Esophagus muscularis mucosa (tissue), 4 donors: ENCODE measurements at regions not wholly inside any gene's neighbourhood (a gene's known extent, or its start where the extent isn't known, plus 50 kb on each side); places are given as distances from the start of the nearest gene placed in this dataset.

Experiments used
- DNase-seq: peaks from one replicate; pipeline ENCODE4 v3.0.0-alpha.2; 2017; ENCODE audit errors: extremely low spot score
- H3K27ac ChIP-seq, 4 donors: fragments of 200-600 bp; sonication (generic); replicated peaks in 1 of 4; 1 replicate in 3 of 4; 2 replicates in 1 of 4; pipeline ENCODE4 v1.5.1; 2016 to 2019; ENCODE audit warnings: mild to moderate bottlenecking in 1 of 4
- H3K27me3 ChIP-seq, 4 donors: fragments of 200-600 bp; sonication (generic); one replicate each; pipeline versions ENCODE4 v1.5.1 to v1.6.0; 2016 to 2019
- H3K36me3 ChIP-seq, 4 donors: fragments of 200-600 bp; sonication (generic); one replicate each; pipeline ENCODE4 v1.5.1; 2016 to 2019
- H3K4me1 ChIP-seq, 4 donors: fragments of 200-600 bp; sonication (generic); one replicate each; pipeline ENCODE4 v1.5.1; 2016 to 2019
- H3K4me3 ChIP-seq, 4 donors: fragments of 200-600 bp; sonication (generic); 1 replicate in 2 of 4; 2 replicates in 2 of 4; pipeline ENCODE4 v1.5.1; 2016 to 2019; ENCODE audit warnings: mild to moderate bottlenecking in 4 of 4, moderate library complexity in 1 of 4
- H3K9me3 ChIP-seq, 4 donors: fragments of 200-600 bp; sonication (generic); 1 replicate in 3 of 4; 2 replicates in 1 of 4; pipeline ENCODE4 v1.5.1; 2016 to 2019
- EP300 ChIP-seq: sonication (generic); formaldehyde crosslinking; IDR thresholded peaks from one replicate; pipeline ENCODE4 v1.6.1; 2017; ENCODE audit warnings: antibody characterized with exemption
- POLR2A ChIP-seq: fragments of 450-650 bp; IDR thresholded peaks from one replicate; pipeline ENCODE4 v1.6.1; 2017; ENCODE audit warnings: antibody characterized with exemption, moderate library complexity, mild to moderate bottlenecking, low read depth
- POLR2AphosphoS5 ChIP-seq, 2 donors: sonication (generic); formaldehyde crosslinking; IDR thresholded peaks; one replicate each; pipeline ENCODE4 v1.6.1; 2017; ENCODE audit warnings: antibody characterized with exemption in 2 of 2
- WGBS: methylation state at CpG from one replicate; pipeline ENCODE4 v1.1.5; 2018; 5-methylcytosine and 5-hydroxymethylcytosine counted together
- intact Hi-C: fragments of 100-400 bp; cut with DNase I; formaldehyde crosslinking; loops from one replicate; pipeline ENCODE4 v1.15.1; 2023
- TF ChIP-seq, protein P1 (sequence below), 3 experiments: fragments of 200-600 bp in 2 of 3; fragments of 450-650 bp in 1 of 3; sonication (generic) in 2 of 3; IDR thresholded peaks; one replicate each; pipeline ENCODE4 v1.5.1; 2017 to 2019; ENCODE audit warnings: antibody characterized with exemption in 3 of 3, mild to moderate bottlenecking in 2 of 3, moderate library complexity in 1 of 3

DNA sequence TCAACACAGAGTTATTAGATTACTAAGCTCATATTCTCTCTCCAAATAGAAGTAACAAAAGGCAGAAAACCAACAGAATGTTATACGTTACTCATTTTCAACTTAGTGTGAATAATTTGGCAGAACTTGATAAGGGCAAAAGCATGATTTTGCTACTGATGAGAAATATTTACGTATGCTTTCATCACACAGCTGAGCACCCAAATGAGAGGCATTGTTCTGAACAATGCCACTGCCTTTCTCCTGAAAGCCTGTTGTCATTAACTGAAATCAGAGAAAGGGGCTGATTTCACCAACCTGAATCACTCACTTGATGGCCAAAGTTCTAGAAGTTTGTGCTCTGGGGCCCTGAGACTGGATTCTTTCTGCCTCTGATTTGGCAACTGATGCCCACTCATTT lies 367.5 kb upstream of the PTGER4 start:
- Histone ChIP-seq H3K4me3 (no peak overlapping the region), H3K27ac (no peak overlapping the region), H3K9me3 (no peaks in the 10 kb centered on the region), H3K27me3 (no peaks in the 10 kb centered on the region), H3K4me1 (no peaks in the 10 kb centered on the region), H3K36me3 (no peaks in the 10 kb centered on the region)
- 28% methylated on average over 2 of the region's 2 CpGs for WGBS
- TF ChIP-seq EP300 (no peak), POLR2AphosphoS5 (IDR thresholded peaks at IDR 0.05) (no peak), POLR2A (no peak)
- TF ChIP-seq, protein P1, sequence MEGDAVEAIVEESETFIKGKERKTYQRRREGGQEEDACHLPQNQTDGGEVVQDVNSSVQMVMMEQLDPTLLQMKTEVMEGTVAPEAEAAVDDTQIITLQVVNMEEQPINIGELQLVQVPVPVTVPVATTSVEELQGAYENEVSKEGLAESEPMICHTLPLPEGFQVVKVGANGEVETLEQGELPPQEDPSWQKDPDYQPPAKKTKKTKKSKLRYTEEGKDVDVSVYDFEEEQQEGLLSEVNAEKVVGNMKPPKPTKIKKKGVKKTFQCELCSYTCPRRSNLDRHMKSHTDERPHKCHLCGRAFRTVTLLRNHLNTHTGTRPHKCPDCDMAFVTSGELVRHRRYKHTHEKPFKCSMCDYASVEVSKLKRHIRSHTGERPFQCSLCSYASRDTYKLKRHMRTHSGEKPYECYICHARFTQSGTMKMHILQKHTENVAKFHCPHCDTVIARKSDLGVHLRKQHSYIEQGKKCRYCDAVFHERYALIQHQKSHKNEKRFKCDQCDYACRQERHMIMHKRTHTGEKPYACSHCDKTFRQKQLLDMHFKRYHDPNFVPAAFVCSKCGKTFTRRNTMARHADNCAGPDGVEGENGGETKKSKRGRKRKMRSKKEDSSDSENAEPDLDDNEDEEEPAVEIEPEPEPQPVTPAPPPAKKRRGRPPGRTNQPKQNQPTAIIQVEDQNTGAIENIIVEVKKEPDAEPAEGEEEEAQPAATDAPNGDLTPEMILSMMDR (IDR thresholded peaks at IDR 0.05) = no peak
- DNase-seq = no peak
- intact Hi-C loops = no loop called here

DNA sequence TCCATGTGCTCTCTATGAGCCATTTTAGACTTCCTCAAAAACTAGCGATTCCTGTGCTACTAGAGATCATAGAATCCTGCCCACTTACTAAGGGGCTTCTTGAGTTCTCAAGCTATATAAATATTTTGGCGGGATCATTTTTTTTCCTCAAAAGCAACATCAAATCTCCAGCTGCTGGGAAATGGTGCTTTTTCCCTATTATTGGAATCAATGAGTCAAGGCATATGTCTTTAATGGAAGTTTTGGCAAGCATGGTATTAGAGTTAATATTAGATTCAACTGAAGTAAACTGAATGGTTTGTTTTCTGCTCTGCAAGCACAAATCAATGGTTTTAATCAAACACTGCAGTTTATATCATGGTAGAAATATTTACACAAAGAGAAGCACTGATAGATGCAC lies 369.9 kb upstream of the PTGER4 start:
- Histone ChIP-seq H3K9me3 (no peaks in the 10 kb centered on the region), H3K27me3 (no peaks in the 10 kb centered on the region), H3K4me1 (no peaks in the 10 kb centered on the region), H3K4me3 (no peak overlapping the region), H3K36me3 (no peaks in the 10 kb centered on the region), H3K27ac (no peak overlapping the region)
- DNase-seq = no peak
- WGBS = 72% methylated on average over 2 of the region's 2 CpGs
- no peak for TF ChIP-seq EP300
- no peak for TF ChIP-seq POLR2A
- no peak for TF ChIP-seq POLR2AphosphoS5 (IDR thresholded peaks at IDR 0.05)
- TF ChIP-seq, protein P1 (IDR thresholded peaks at IDR 0.05) = no peak
- intact Hi-C loops = no loop called here

DNA sequence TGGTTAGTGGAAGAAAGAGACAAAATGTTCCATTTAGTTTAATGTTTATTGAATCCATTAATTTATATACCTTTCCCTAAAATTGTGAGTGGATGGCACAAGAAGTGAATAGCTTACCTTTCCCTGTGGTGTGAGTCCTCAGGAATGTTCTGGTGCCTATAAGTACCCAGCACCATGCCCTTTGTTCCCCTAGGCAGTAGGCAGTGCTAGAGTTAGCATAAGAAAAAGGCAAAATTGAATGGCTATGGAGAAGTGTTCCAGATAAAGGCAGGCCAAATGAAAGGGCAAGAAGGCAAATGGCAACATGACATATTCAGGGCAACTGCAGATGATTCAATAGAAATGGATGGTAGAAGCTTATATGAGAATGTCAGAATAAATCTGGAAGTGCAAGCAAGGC lies 370.8 kb upstream of the PTGER4 start:
- H3K4me1 ChIP-seq = no peaks in the 10 kb centered on the region
- no peaks in the 10 kb centered on the region for H3K36me3 ChIP-seq
- no peak overlapping the region for H3K27ac ChIP-seq
- no peaks in the 10 kb centered on the region for H3K27me3 ChIP-seq
- no peaks in the 10 kb centered on the region for H3K9me3 ChIP-seq
- no peak overlapping the region for H3K4me3 ChIP-seq
- TF ChIP-seq POLR2AphosphoS5 (IDR thresholded peaks at IDR 0.05) = no peak
- TF ChIP-seq, protein P1 (IDR thresholded peaks at IDR 0.05) = no peak
- TF ChIP-seq EP300 = no peak
- no peak for TF ChIP-seq POLR2A
- intact Hi-C loops = no loop called here
- DNase-seq = no peak

DNA sequence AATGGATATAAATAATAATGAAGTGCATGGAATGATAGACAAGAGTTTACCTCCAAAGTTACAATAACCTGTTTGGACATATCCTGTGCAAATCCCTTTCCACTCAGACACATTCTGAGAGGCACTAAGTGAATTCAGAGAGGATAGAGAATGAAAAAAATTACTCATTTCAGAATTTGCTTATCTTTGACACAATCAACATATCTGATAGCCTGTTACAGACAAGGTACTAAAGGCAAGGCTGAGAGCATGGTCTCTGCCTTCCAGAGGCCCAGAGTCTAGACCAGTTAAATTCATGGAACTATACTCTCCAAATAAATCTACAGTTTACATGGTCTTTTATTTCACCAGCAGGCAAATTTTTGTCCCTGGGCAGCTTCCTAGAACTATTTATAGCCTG lies 371.8 kb upstream of the PTGER4 start:
- Histone ChIP-seq H3K27ac (no peak overlapping the region), H3K9me3 (no peaks in the 10 kb centered on the region), H3K36me3 (no peaks in the 10 kb centered on the region), H3K4me1 (no peaks in the 10 kb centered on the region), H3K27me3 (no peaks in the 10 kb centered on the region), H3K4me3 (no peak overlapping the region)
- no peak for DNase-seq
- TF ChIP-seq, protein P1 (IDR thresholded peaks at IDR 0.05) = no peak
- TF ChIP-seq EP300 (no peak), POLR2A (no peak), POLR2AphosphoS5 (IDR thresholded peaks at IDR 0.05) (no peak)
- intact Hi-C loops = no loop called here

DNA sequence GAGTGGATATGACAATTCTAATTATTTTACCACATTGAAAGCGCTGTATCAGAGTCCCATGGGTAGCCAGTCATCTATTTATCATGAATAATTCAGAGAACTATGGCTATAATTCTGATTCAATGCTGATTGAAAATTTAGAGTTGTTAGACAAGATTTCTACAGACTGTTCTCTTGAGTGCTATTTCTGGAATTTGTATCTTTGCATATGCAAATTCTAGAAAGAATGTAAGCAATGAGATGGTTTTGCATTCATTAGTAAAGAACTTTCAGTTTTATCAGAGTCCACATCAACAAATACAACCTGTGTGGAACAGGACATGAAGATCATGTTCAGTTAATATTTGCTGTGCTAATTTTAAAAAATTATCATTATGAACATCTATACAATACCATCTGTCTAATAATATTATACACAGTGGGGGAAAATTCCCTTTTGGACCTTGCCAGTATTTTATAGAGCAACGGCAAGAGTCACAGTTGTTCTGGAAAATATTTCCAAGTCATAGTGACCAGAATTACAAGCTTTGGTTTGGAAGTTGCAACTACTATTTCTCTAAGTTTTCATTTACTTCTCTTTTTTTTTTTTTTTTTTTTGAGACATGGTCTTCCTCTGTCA lies 372.7 kb upstream of the PTGER4 start:
- H3K36me3 ChIP-seq = no peaks in the 10 kb centered on the region
- intact Hi-C loops = no loop called here
- H3K4me1 ChIP-seq = no peaks in the 10 kb centered on the region
- H3K9me3 ChIP-seq = no peaks in the 10 kb centered on the region
- no peak overlapping the region for H3K4me3 ChIP-seq
- WGBS = 84% methylated on average over 2 of the region's 2 CpGs
- DNase-seq = no peak
- no peaks in the 10 kb centered on the region for H3K27me3 ChIP-seq
- H3K27ac ChIP-seq = no peak overlapping the region
- TF ChIP-seq POLR2AphosphoS5 (IDR thresholded peaks at IDR 0.05) = no peak
- no peak for TF ChIP-seq EP300
- TF ChIP-seq, protein P1 (IDR thresholded peaks at IDR 0.05) = no peak
- TF ChIP-seq POLR2A = no peak
